Coronary artery (tissue), 2 donors: ENCODE measurements at regions not wholly inside any gene's neighbourhood (a gene's known extent, or its start where the extent isn't known, plus 50 kb on each side); places are given as distances from the start of the nearest gene placed in this dataset.
"Not testable (repeated sequence)": the region's sequence is repeated elsewhere in the genome, so short reads cannot be mapped to it uniquely, and the experiment has no call there.

Experiments
- DNase-seq: peaks from one replicate; pipeline ENCODE4 v3.0.0-alpha.2; 2017; ENCODE audit warnings: low spot score
- H3K27ac ChIP-seq, 2 donors: fragments of 200-600 bp; sonication (generic); one replicate each; pipeline ENCODE4 v1.5.1; 2016 to 2019
- H3K4me3 ChIP-seq: fragments of 200-600 bp; sonication (generic); 2 replicates; pipeline ENCODE4 v1.5.1; 2016; ENCODE audit warnings: mild to moderate bottlenecking, moderate library complexity
- TF ChIP-seq, protein P1 (sequence below): fragments of 200-600 bp; sonication (generic); IDR thresholded peaks from one replicate; pipeline ENCODE4 v1.5.1; 2019; ENCODE audit warnings: antibody characterized with exemption

DNA sequence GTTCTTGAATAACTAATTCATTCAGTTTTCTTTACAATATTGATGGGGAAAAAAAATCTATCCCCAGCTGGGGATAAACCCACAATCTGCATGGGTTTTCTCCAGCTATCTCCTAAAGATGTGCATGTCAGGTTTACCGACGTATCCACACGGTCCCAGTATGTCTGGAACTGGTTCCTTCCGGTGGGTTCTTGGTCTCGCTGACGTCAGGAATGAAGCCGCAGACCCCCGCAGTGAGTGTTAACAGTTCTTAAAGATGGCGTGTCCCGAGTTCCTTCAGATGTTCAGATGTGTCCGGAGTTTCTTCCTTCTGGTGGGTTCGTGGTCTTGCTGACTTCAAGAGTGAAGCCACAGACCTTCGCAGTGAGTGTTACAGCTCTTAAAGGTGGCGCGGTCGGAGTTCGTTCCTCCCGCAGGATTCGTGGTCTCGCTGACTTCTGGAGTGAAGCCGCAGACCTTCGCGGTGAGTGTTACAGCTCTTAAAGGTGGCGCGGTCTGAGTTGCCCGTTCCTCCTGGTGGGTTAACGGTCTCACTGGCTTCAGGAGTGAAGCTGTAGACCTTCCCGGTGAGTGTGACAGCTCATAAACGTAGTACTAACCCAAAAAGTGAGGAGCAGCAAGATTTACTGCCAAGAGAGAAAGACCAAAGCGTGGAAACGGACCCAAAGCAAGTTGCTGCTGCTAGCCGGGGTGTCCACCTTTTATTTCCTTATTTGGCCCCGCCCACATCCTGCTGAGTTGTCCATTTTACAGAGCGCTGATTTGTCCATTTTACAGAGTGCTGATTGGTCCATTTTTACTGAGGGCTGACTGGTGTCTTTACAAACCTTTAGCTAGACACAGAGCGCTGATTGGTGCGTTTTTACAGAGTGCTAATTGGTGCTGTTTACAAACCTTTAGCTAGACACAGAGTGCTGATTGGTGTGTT lies 195.1 kb upstream of the NR2F2 start:
- H3K4me3 ChIP-seq = no peak overlapping the region
- H3K27ac ChIP-seq = no peak overlapping the region
- TF ChIP-seq, protein P1, sequence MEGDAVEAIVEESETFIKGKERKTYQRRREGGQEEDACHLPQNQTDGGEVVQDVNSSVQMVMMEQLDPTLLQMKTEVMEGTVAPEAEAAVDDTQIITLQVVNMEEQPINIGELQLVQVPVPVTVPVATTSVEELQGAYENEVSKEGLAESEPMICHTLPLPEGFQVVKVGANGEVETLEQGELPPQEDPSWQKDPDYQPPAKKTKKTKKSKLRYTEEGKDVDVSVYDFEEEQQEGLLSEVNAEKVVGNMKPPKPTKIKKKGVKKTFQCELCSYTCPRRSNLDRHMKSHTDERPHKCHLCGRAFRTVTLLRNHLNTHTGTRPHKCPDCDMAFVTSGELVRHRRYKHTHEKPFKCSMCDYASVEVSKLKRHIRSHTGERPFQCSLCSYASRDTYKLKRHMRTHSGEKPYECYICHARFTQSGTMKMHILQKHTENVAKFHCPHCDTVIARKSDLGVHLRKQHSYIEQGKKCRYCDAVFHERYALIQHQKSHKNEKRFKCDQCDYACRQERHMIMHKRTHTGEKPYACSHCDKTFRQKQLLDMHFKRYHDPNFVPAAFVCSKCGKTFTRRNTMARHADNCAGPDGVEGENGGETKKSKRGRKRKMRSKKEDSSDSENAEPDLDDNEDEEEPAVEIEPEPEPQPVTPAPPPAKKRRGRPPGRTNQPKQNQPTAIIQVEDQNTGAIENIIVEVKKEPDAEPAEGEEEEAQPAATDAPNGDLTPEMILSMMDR = no peak
- DNase-seq = no peak

DNA sequence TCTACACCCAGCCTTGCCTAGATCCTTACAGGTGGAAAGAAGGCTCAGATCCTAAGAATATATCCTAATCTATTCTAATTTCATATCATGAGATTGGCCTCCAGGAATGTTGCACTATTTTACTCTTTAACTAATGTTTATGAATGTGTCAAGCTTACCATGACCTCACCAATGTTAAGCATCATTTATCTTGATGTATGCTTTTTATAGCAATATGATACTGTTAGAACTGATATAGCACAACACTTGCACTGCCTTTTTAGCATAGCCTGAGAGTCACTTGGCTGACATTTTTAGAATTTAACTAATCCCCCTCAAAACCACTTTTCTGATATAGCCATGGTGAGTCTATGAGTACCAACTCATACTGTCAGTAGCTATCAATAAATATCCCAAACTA lies 191.5 kb upstream of the NR2F2 start:
- no peak overlapping the region for H3K27ac ChIP-seq
- H3K4me3 ChIP-seq = no peak overlapping the region
- TF ChIP-seq, protein P1 = no peak
- DNase-seq = no peak

DNA sequence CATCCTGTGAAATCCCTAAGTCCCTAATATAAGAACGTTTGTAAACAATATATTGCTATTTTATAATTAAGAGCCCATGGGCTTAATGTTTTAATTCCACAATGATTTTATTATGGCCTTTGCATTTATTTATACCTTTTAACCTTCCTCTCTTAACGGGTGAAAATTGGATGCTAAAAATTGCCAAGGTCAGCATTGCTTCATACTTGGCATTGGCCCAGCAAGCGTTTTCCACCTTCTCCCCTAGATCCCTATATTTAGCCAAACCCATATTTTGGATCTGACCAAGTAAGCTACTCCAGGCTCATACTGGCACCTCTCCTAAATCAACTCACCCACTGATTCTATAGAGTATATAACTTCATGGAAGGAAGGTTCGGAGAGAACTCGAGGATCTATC lies 188.0 kb upstream of the NR2F2 start:
- no peak overlapping the region for H3K4me3 ChIP-seq
- TF ChIP-seq, protein P1 = no peak
- no peak for DNase-seq
- H3K27ac ChIP-seq = peak overlapping the region; percentile 47 to 55

DNA sequence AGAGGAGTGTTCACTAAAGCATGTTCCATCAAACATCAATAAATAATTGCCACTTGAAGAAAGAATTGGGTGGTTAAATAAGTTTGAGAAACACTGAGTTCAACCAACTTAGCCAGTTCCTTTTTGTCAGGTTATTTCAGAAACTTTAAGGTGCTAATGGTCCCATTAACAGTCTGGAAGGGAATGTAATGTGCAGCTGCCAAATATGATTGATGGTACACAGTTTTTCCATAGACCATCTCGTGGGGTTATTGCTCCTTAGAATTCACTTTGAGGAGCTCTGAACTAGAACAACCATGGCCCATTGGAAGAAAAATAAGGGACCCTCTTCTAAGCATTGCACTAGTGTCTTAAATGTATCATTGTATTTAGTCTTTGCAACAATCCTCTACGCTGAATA lies 185.8 kb upstream of the NR2F2 start:
- Histone ChIP-seq H3K27ac (no peak overlapping the region), H3K4me3 (no peak overlapping the region)
- DNase-seq = no peak
- TF ChIP-seq, protein P1 = no peak

DNA sequence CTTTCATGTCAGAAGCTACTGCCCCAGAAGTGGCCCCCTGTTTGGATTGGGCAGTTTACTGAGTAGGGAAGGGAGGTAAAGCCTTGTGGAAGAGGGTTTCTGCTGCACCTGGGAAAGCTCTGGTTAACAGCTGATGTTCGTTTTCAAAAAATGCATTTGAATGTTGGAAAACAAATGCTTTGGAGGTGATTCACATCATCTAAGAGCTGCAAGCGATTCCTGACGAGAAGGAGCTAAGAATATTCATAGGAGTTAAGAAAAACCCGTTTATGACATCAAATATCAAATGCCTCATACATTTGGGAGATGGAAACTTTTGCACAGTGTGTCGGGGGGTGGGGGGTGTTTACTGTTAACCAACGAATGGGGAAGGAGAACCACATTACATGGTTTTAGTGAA lies 183.8 kb upstream of the NR2F2 start:
- Histone ChIP-seq H3K4me3 (no peak overlapping the region), H3K27ac (no peak overlapping the region)
- DNase-seq = no peak
- TF ChIP-seq, protein P1 = no peak

DNA sequence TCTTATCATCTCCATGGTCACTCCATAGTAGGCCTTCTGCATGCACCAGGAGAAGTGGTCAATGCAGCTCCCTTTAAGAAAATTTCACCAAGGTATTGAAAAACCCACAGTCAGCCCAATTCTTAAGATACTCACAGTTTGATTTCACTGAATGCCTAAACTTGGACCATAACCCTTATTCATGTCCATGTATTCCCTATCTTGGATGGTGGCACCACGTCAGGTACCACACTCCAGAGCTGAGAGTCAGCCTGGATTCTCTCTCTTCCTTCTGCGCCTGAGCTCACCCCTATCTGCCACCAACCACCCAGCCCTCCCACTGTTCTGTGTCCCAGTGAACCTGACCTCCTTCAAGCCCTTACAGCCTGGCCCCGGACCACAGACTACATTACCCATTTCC lies 183.2 kb upstream of the NR2F2 start:
- TF ChIP-seq, protein P1 = no peak
- Histone ChIP-seq H3K4me3 (no peak overlapping the region), H3K27ac (no peak overlapping the region)
- no peak for DNase-seq

DNA sequence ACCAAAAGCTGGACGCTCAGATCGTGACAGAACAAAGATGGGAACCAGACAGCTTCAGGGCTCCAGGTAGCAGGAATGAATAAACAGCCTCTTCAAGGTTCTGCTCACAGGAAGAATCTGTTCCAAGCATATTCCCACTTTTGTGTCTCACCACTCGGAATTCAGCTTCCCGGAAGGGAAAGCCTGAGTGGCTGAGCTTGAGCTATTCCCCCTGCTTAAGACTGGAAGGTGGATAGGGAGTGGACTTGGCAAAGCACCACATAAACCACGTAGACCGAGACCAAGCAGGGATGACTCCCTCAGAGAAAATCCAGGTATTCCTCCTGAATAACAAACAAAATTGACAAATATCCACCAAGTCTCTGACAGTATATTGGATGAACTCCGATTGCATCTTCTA lies 180.2 kb upstream of the NR2F2 start:
- DNase-seq = no peak
- Histone ChIP-seq H3K4me3 (no peak overlapping the region), H3K27ac (no peak overlapping the region)
- TF ChIP-seq, protein P1 = no peak

DNA sequence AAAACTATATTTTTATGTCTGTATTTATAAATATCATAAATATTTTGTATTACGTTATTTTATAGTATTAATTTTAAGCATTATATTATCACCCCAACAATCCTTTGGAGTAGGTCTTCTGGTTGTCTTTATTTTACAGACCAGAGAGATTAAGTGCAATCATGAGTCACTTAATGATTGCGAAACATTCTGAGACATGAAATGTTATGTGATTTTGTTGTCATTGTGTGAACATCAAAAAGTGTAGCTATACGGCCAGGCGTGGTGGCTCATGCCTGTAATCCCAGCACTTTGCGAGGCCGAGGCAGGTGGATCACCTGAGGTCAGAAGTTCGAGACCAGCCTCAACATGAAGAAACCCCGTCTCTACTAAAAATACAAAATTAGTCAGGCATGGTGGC lies 178.8 kb upstream of the NR2F2 start:
- not testable (repeated sequence) for H3K27ac ChIP-seq, H3K4me3 ChIP-seq, DNase-seq
